SKM-1 (cell line): ENCODE measurements at regions not wholly inside any gene's neighbourhood (a gene's known extent, or its start where the extent isn't known, plus 50 kb on each side); places are given as distances from the start of the nearest gene placed in this dataset.

ENCODE experiments used
- DNase-seq: peaks from one replicate; lab custom pipeline; 2025; ENCODE audit not compliant: unreplicated experiment; lab: John Stamatoyannopoulos, UW

GRCh38 chr1:56418151-56418631, 161.2 kb downstream of the PLPP3 start:
- DNase-seq, result no peak

- no peak for DNase-seq
These were observed 161.7 kb downstream of the PLPP3 start for GRCh38 chr1:56417646-56418045.

- no peak for DNase-seq
These were observed 162.9 kb downstream of the PLPP3 start for GRCh38 chr1:56416495-56416894.

GRCh38 chr1:56415720-56416119, 163.6 kb downstream of the PLPP3 start:
- no peak for DNase-seq

GRCh38 chr1:56415258-56415657, 164.1 kb downstream of the PLPP3 start:
- DNase-seq, result no peak

- DNase-seq, result no peak
These were observed 164.6 kb downstream of the PLPP3 start for GRCh38 chr1:56414728-56415224.

GRCh38 chr1:56413671-56414199, 165.6 kb downstream of the PLPP3 start:
- no peak for DNase-seq

- no peak for DNase-seq
These were observed 167.7 kb downstream of the PLPP3 start for GRCh38 chr1:56411484-56412180.

- no peak for DNase-seq
These were observed 168.3 kb downstream of the PLPP3 start for GRCh38 chr1:56411021-56411420.

- DNase-seq, result no peak
These were observed 169.0 kb downstream of the PLPP3 start for GRCh38 chr1:56410405-56410804.

GRCh38 chr1:56409112-56409691, 170.2 kb downstream of the PLPP3 start:
- no peak for DNase-seq

- no peak for DNase-seq
These were observed 172.5 kb downstream of the PLPP3 start for GRCh38 chr1:56406821-56407220.

- DNase-seq, result no peak
These were observed 174.8 kb downstream of the PLPP3 start for GRCh38 chr1:56404561-56405030.

- no peak for DNase-seq
These were observed 175.3 kb downstream of the PLPP3 start for GRCh38 chr1:56404066-56404465.

- no peak for DNase-seq
These were observed 176.0 kb downstream of the PLPP3 start for GRCh38 chr1:56403321-56403720.

- no peak for DNase-seq
These were observed 178.2 kb downstream of the PLPP3 start for GRCh38 chr1:56401191-56401590.

GRCh38 chr1:56400526-56400925, 178.8 kb downstream of the PLPP3 start:
- no peak for DNase-seq

- no peak for DNase-seq
These were observed 179.6 kb downstream of the PLPP3 start for GRCh38 chr1:56399795-56400194.

- DNase-seq, result no peak
These were observed 180.0 kb downstream of the PLPP3 start for GRCh38 chr1:56399326-56399725.

- DNase-seq, result no peak
These were observed 181.5 kb downstream of the PLPP3 start for GRCh38 chr1:56397811-56398231.

GRCh38 chr1:56397409-56397808, 182.0 kb downstream of the PLPP3 start:
- no peak for DNase-seq

- DNase-seq, result no peak
These were observed 182.8 kb downstream of the PLPP3 start for GRCh38 chr1:56396581-56396980.
